Right lobe of liver (tissue), 6 donors: ENCODE measurements at regions not wholly inside any gene's neighbourhood (a gene's known extent, or its start where the extent isn't known, plus 50 kb on each side); places are given as distances from the start of the nearest gene placed in this dataset.

ENCODE experiments used
- ATAC-seq, 4 donors: fragments of 200-7000 bp; cut with Tn5 transposase; one replicate each; pipeline ENCODE4 v1.9.1; 2020; ENCODE audit warnings: mild to moderate bottlenecking in 4 of 4, moderate library complexity in 4 of 4
- DNase-seq, 3 donors: peaks; one replicate each; pipeline ENCODE4 v3.0.0-alpha.2; 2020
- H3K27ac ChIP-seq, 3 donors: fragments of 200-600 bp; one replicate each; pipeline ENCODE4 v1.8.0; 2022
- H3K27me3 ChIP-seq, 2 donors: fragments of 200-600 bp; one replicate each; pipeline ENCODE4 v1.8.0; 2022
- H3K36me3 ChIP-seq, 4 donors: fragments of 200-600 bp; sonication (generic) in 1 of 4; one replicate each; pipeline versions ENCODE4 v1.5.1 to v1.8.0; 2017 to 2022; ENCODE audit warnings: control low read depth in 1 of 4
- H3K4me1 ChIP-seq, 4 donors: fragments of 200-600 bp; sonication (generic) in 1 of 4; one replicate each; pipeline versions ENCODE4 v1.5.1 to v1.8.0; 2017 to 2022; ENCODE audit warnings: control low read depth in 1 of 4
- H3K4me3 ChIP-seq, 3 donors: fragments of 200-600 bp; one replicate each; pipeline ENCODE4 v1.8.0; 2022
- H3K9me3 ChIP-seq, 4 donors: fragments of 200-600 bp; sonication (generic) in 1 of 4; one replicate each; pipeline versions ENCODE4 v1.5.1 to v1.8.0; 2017 to 2022; ENCODE audit warnings: control low read depth in 1 of 4
- POLR2A ChIP-seq: fragments of 450-650 bp; IDR thresholded peaks from one replicate; pipeline ENCODE4 v1.6.1; 2017; ENCODE audit warnings: antibody characterized with exemption, mild to moderate bottlenecking
- WGBS: methylation state at CpG from one replicate; pipeline ENCODE4 v1.1.6; 2018; ENCODE audit warnings: low coverage, low lambda C conversion rate; ENCODE audit not compliant: insufficient coverage; ENCODE audit errors: missing lambda C conversion rate; 5-methylcytosine and 5-hydroxymethylcytosine counted together
- intact Hi-C, 2 donors: fragments of 100-400 bp; cut with DNase I; formaldehyde crosslinking; loops; one replicate each; pipeline versions ENCODE4 v1.11.2 to v1.14.1; 2022
- TF ChIP-seq, protein P1 (sequence below), 4 donors: fragments of 200-600 bp in 3 of 4; fragments of 450-650 bp in 1 of 4; IDR thresholded peaks; one replicate each; pipeline versions ENCODE4 v1.5.1 to v1.8.0; 2016 to 2022; ENCODE audit warnings: antibody characterized with exemption in 4 of 4, mild to moderate bottlenecking in 2 of 4
- donor health status: DM: no; HTN: yes; CAD: no.
- donor health status: DM: no; HTN: no; CAD: no.
- donor health status: DM: no; HTN: no; CAD: no.
- donor health status: DM: no; HTN: yes; CAD: no.
- donor health status: DM: no; HTN: yes; CAD: no.

DNA sequence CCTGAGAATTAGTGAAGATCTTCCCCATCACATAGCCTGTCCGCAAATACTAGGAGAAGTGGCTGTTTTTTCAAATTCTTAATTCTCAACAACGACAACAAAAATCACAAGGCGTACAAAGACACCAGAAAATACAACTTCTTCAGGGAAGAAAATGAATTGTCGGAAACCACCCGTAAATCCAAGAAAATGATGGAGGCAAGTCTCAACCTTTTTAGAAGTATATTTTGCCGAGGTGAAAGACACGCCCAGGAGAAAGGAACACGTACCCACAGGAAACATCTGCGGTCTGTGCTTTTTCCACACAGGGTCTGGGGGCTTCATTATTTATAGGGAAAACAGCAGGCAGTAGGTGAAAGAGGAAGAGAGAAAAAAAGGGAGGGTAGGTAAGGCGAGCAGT lies 223.9 kb upstream of the GGTLC1 start:
- no peak for ATAC-seq
- H3K27ac ChIP-seq: no peak overlapping the region
- no peaks in the 10 kb centered on the region for H3K36me3 ChIP-seq
- TF ChIP-seq, protein P1, sequence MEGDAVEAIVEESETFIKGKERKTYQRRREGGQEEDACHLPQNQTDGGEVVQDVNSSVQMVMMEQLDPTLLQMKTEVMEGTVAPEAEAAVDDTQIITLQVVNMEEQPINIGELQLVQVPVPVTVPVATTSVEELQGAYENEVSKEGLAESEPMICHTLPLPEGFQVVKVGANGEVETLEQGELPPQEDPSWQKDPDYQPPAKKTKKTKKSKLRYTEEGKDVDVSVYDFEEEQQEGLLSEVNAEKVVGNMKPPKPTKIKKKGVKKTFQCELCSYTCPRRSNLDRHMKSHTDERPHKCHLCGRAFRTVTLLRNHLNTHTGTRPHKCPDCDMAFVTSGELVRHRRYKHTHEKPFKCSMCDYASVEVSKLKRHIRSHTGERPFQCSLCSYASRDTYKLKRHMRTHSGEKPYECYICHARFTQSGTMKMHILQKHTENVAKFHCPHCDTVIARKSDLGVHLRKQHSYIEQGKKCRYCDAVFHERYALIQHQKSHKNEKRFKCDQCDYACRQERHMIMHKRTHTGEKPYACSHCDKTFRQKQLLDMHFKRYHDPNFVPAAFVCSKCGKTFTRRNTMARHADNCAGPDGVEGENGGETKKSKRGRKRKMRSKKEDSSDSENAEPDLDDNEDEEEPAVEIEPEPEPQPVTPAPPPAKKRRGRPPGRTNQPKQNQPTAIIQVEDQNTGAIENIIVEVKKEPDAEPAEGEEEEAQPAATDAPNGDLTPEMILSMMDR (IDR thresholded peaks at IDR 0.05): no peak
- no peak for TF ChIP-seq POLR2A
- no peak overlapping the region for H3K4me3 ChIP-seq
- no peak for DNase-seq
- 37% methylated on average over 10 of the region's 10 CpGs for WGBS
- intact Hi-C loops: no loop called here
- no peaks in the 10 kb centered on the region for H3K9me3 ChIP-seq
- no peaks in the 10 kb centered on the region for H3K4me1 ChIP-seq
- no peaks in the 10 kb centered on the region for H3K27me3 ChIP-seq

DNA sequence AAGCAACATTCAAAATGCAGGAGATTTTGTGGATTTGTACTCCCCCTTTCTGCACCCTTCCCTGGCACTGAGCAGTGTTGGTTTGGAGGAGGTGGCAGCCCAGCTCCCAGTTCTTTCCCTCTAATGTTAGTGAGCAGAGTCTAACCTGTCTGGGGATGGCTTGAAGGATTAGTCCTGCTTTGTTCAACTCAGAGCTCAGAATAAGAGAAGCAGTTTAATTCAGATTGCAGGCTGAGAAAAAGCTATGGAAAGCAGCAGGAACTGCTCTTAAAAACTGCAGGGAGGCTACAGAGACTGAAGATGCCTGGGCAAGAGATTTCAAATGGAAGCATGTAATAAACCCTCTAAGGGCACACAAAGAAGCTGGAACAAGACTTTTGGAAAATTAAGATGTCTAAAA lies 223.4 kb upstream of the GGTLC1 start:
- TF ChIP-seq POLR2A: no peak
- TF ChIP-seq, protein P1 (IDR thresholded peaks at IDR 0.05): no peak
- no peak overlapping the region for H3K27ac ChIP-seq
- ATAC-seq: no peak
- DNase-seq: no peak
- no peaks in the 10 kb centered on the region for H3K27me3 ChIP-seq
- no peaks in the 10 kb centered on the region for H3K9me3 ChIP-seq
- intact Hi-C loops: no loop called here
- no peak overlapping the region for H3K4me3 ChIP-seq
- H3K4me1 ChIP-seq: no peaks in the 10 kb centered on the region
- H3K36me3 ChIP-seq: no peaks in the 10 kb centered on the region

DNA sequence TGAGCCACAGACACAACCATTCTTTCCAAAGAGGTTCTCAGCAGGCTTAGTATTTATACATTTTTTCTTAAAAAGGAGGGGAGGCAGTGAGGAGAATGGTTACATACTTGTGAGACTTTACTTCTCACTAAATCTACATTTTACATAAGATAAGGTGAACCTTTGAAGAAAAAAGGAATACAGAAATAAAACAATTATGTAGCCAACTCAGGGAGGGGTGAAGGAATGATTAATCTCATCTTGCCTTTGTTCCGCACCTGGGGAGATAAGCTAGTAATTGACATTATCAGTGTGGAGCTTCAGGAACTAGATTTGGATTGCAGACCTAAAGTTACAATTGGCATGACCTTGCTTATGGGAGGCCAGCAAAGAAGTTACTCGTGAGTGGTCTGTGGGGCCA lies 221.8 kb upstream of the GGTLC1 start:
- WGBS: 46% methylated on average over 2 of the region's 2 CpGs
- no peaks in the 10 kb centered on the region for H3K27me3 ChIP-seq
- DNase-seq: no peak

DNA sequence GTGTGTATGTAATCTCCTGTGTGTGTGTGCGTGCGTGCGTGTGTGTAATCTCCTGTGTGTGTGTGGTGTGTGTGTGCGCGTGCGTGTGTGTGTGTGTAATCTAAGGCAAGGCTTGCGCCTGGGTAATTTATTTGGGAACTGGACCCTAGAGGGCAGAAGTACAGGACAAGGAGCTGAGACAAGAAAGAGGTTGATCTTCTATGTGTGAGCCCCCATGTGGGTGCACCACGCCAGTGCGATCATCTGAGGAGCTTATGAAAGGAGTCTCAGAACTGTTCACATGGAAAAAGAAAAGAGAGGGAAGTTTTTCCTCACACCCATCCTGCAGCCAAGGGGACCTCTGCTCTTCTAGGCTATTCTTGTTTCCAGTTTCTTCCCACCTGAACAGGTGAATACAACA lies 220.1 kb upstream of the GGTLC1 start:
- H3K27me3 ChIP-seq: no peaks in the 10 kb centered on the region
- ATAC-seq (no peak), DNase-seq (no peak)
- intact Hi-C loops: no loop called here
- no peak overlapping the region for H3K4me3 ChIP-seq
- H3K4me1 ChIP-seq: no peaks in the 10 kb centered on the region
- H3K9me3 ChIP-seq: no peaks in the 10 kb centered on the region
- H3K27ac ChIP-seq: no peak overlapping the region
- TF ChIP-seq, protein P1 (IDR thresholded peaks at IDR 0.05): no peak
- no peak for TF ChIP-seq POLR2A
- 79% methylated on average over 6 of the region's 9 CpGs for WGBS
- no peaks in the 10 kb centered on the region for H3K36me3 ChIP-seq

More for the DNA sequence above, 221.8 kb upstream of the GGTLC1 start:
- Histone ChIP-seq H3K9me3 (no peaks in the 10 kb centered on the region), H3K27ac (no peak overlapping the region), H3K36me3 (no peaks in the 10 kb centered on the region), H3K4me1 (no peaks in the 10 kb centered on the region), H3K4me3 (no peak overlapping the region)
- no peak for TF ChIP-seq POLR2A
- TF ChIP-seq, protein P1 (IDR thresholded peaks at IDR 0.05): no peak
- intact Hi-C loops: no loop called here
- no peak for ATAC-seq

DNA sequence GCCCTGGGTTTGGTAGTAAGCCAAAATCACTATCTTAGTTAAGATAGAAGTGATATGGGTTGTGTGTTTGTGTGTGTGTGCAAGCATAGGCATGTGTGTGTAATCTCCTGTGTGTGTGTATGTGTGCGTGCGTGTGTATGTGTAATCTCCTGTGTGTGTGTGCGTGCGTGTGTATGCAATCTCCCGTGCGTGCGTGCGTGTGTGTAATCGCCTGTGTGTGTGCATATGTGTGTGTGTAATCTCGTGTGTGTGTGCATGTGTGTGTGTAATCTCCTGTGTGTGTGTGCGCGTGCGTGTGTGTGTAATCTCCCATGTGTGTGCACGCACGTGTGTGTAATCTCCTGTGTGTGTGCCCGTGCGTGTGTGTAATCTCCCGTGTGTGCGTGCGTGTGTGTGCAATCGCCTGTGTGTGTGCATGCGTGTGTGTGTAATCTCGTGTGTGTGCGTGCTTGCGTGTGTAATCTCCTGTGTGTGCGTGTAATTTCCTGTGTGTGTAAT lies 219.3 kb upstream of the GGTLC1 start:
- TF ChIP-seq, protein P1 (IDR thresholded peaks at IDR 0.05): no peak
- no peak for TF ChIP-seq POLR2A
- Histone ChIP-seq H3K4me1 (no peaks in the 10 kb centered on the region), H3K36me3 (no peaks in the 10 kb centered on the region), H3K27me3 (no peaks in the 10 kb centered on the region), H3K4me3 (no peak overlapping the region), H3K27ac (no peak overlapping the region), H3K9me3 (no peaks in the 10 kb centered on the region)
- WGBS: 79% methylated on average over 11 of the region's 26 CpGs
- intact Hi-C loops: no loop called here
- DNase-seq: no peak
- no peak for ATAC-seq
